ENCODE measurements at regions not wholly inside any gene's neighbourhood (a gene's known extent, or its start where the extent isn't known, plus 50 kb on each side); places are given as distances from the start of the nearest gene placed in this dataset.

DNA sequence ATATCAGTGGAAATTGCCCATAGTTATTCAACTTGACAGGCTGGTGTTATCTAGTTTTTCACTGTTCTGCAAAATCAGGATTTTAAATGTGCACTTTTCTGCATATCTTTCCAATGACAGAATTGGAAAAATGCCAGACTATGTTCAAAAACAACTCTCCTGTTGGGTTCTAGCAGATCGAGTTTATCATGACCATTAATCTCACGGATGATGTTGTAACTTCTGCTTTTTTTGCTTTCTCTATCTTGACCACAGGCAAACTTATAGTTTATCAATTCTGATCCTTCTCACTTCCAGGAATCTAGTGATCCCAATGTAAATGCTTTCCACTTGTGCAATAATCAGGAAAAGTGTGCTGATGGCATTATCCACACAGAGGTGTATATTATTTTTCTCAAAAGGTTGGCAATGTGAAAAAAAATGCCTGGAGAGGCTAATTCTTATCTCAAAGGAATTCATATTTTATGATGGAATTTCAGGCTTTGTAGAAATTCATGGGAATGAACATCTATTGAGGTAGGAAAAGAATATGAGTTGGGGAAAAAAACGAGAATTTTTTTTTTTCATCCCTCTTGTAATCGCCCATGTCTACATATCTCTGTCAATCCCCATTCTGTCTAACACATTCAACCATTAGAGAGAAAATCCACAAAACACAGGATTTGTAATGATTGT, 73.6 kb upstream of the DAB2 start:
- no peaks in the 10 kb centered on the region for H3K36me3 ChIP-seq
- TF ChIP-seq, protein P1, sequence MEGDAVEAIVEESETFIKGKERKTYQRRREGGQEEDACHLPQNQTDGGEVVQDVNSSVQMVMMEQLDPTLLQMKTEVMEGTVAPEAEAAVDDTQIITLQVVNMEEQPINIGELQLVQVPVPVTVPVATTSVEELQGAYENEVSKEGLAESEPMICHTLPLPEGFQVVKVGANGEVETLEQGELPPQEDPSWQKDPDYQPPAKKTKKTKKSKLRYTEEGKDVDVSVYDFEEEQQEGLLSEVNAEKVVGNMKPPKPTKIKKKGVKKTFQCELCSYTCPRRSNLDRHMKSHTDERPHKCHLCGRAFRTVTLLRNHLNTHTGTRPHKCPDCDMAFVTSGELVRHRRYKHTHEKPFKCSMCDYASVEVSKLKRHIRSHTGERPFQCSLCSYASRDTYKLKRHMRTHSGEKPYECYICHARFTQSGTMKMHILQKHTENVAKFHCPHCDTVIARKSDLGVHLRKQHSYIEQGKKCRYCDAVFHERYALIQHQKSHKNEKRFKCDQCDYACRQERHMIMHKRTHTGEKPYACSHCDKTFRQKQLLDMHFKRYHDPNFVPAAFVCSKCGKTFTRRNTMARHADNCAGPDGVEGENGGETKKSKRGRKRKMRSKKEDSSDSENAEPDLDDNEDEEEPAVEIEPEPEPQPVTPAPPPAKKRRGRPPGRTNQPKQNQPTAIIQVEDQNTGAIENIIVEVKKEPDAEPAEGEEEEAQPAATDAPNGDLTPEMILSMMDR (IDR thresholded peaks at IDR 0.05) = no peak
- no peak overlapping the region for H3K27ac ChIP-seq
- H3K4me1 ChIP-seq = peaks cover 0 to 47% of the 10 kb centered on the region in 2 donors
- no peaks in the 10 kb centered on the region for H3K27me3 ChIP-seq
- H3K4me3 ChIP-seq = no peak overlapping the region
- DNase-seq (ENCODE audit: low spot score) = no peak
- H3K9me3 ChIP-seq = no peaks in the 10 kb centered on the region

DNA sequence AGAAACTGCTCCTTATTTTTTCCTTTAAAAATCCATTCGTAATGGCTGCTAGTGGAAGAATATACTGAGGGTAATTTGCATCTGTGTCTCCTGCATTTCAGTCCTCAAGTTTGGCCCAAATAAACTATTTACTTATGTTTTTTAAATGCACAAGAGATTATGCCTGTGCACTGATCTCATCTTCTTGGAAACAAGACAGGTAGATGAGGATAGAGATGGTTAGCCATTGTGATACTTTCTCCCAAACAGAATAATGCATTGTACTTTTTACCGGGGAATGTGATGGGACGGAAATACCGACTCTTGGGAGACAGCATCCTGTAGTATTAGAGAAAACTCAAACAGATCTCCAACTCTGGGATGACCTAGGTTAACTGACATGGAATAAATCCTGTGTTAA, 72.5 kb upstream of the DAB2 start:
- DNase-seq (ENCODE audit: low spot score) = no peak
- H3K36me3 ChIP-seq = no peaks in the 10 kb centered on the region
- H3K9me3 ChIP-seq = no peaks in the 10 kb centered on the region
- no peaks in the 10 kb centered on the region for H3K27me3 ChIP-seq
- TF ChIP-seq, protein P1 (IDR thresholded peaks at IDR 0.05) = no peak
- H3K4me1 ChIP-seq = peaks cover 0 to 38% of the 10 kb centered on the region in 2 donors
- no peak overlapping the region for H3K27ac ChIP-seq
- no peak overlapping the region for H3K4me3 ChIP-seq

DNA sequence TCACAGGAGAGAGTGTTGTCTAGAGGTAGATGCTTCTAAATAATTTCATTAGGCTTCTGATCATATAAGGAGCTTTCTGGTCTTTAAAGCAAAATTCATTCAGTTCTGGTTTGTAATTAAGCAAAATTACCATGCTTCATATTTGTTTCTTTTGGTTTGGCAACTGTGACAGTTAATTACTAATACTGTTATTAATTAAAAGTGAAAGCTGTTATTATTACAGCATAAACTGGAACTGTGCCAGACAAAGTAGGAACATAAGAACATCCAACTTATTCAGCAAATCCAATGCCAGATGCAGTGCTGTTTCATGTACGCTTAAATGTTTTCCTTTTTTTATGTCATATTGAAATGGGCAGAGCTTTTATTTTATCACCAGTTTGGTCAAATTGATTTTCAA, 70.4 kb upstream of the DAB2 start:
- Histone ChIP-seq H3K27ac (no peak overlapping the region), H3K36me3 (no peaks in the 10 kb centered on the region), H3K4me1 (peaks cover 0 to 19% of the 10 kb centered on the region in 2 donors), H3K27me3 (no peaks in the 10 kb centered on the region), H3K9me3 (peaks cover 0 to 13% of the 10 kb centered on the region in 2 donors), H3K4me3 (no peak overlapping the region)
- TF ChIP-seq, protein P1 (IDR thresholded peaks at IDR 0.05) = no peak
- DNase-seq (ENCODE audit: low spot score) = no peak

DNA sequence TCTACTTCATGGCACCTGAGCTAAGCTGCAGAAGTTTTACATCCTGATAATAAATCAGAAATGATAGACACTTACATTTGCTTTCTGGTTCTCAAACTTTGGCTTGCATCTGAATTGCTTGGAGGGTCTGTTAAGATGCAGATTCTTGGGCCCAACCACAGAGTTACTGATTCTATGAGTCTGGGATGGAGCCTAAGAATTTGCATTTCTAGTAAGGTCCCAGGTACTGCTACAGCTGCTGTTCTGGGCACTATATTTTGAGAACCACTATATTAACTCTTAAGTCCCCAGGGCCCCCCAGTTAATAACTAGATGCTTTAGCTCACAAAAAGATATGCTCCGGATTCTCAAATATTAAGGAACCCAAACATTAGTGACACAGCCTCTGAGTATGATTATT, 69.8 kb upstream of the DAB2 start:
- peaks cover 0 to 20% of the 10 kb centered on the region in 2 donors for H3K9me3 ChIP-seq
- H3K4me1 ChIP-seq = peaks cover 0 to 18% of the 10 kb centered on the region in 2 donors

DNA sequence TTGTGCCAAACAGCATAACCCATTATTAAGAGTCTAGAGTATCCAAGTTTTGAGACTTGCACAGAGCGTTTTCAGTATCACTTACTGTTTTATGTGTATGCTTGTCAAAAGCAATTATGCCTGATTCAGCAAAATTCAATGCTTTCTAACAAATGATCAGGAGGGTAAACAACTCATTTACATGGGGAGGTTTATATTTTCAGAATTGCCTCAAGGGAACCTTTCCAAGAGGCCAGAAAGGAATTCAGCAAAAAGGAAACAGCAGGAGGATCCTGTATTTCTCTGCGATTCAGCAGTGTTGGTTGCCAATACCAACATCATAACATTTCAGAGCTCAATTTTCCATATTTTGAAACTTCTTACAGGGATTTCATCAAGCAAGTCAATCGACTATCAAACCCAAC, 69.3 kb upstream of the DAB2 start:
- Histone ChIP-seq H3K27me3 (no peaks in the 10 kb centered on the region), H3K9me3 (peaks cover 0 to 20% of the 10 kb centered on the region in 2 donors), H3K36me3 (no peaks in the 10 kb centered on the region), H3K27ac (no peak overlapping the region), H3K4me3 (no peak overlapping the region), H3K4me1 (peaks cover 0 to 18% of the 10 kb centered on the region in 2 donors)
- TF ChIP-seq, protein P1 (IDR thresholded peaks at IDR 0.05) = no peak
- DNase-seq (ENCODE audit: low spot score) = no peak

More for the DNA sequence above, 69.8 kb upstream of the DAB2 start:
- Histone ChIP-seq H3K27ac (no peak overlapping the region), H3K4me3 (no peak overlapping the region), H3K36me3 (no peaks in the 10 kb centered on the region), H3K27me3 (no peaks in the 10 kb centered on the region)
- TF ChIP-seq, protein P1 (IDR thresholded peaks at IDR 0.05) = no peak
- no peak for DNase-seq (ENCODE audit: low spot score)

DNA sequence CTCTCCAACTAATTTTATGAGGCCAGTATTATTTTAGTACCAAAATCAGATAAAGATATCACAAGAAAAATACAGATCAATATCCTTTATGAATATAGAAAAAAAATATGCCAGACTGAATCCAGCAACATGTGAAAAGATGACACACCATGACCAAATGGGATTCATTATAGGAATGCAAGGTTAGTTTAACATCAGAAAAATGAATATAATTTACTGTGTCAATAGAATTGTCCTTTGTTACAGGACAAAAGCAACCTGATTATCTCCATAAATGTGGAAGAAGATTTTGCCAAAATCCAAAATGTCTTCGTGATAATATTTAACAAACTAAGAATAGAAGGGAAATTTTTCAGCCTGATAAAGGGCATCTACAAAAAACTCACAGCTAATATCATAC, 66.4 kb upstream of the DAB2 start:
- Histone ChIP-seq H3K27me3 (no peaks in the 10 kb centered on the region), H3K36me3 (no peaks in the 10 kb centered on the region), H3K4me3 (no peak overlapping the region), H3K27ac (no peak overlapping the region), H3K4me1 (peaks cover 0 to 8% of the 10 kb centered on the region in 2 donors), H3K9me3 (peaks cover 0 to 20% of the 10 kb centered on the region in 2 donors)
- TF ChIP-seq, protein P1 (IDR thresholded peaks at IDR 0.05) = no peak
- no peak for DNase-seq (ENCODE audit: low spot score)

Data from right atrium auricular region (tissue), 2 donors.